H1 (cell line): ENCODE measurements at regions not wholly inside any gene's neighbourhood (a gene's known extent, or its start where the extent isn't known, plus 50 kb on each side); places are given as distances from the start of the nearest gene placed in this dataset.

ENCODE experiments used
- CEBPB ChIP-seq: IDR thresholded peaks from 2 replicates; pipeline ENCODE4 v1.6.1; 2012; ENCODE audit warnings: low read depth, low read length
- CREB1 ChIP-seq: IDR thresholded peaks from 2 replicates; pipeline ENCODE4 v1.6.1; 2012; ENCODE audit warnings: inconsistent platforms
- JUND ChIP-seq: IDR thresholded peaks from 2 replicates; pipeline ENCODE4 v1.6.1; 2011; ENCODE audit warnings: mild to moderate bottlenecking, improper control_type of control experiment, low read length
- PHF8 ChIP-seq: fragments of 200-600 bp; sonication (generic); conservative IDR thresholded peaks from 2 replicates; pipeline ENCODE4 v1.7.1; 2012; ENCODE audit warnings: low read depth, mild to moderate bottlenecking, inconsistent platforms, low read length, moderate library complexity
- POLR2A ChIP-seq, 2 experiments: IDR thresholded peaks; 1 replicate in 1 of 2; 2 replicates in 1 of 2; pipeline ENCODE4 v1.6.1; 2011; ENCODE audit warnings: low read depth in 2 of 2, low read length in 2 of 2, mild to moderate bottlenecking in 2 of 2; ENCODE audit errors: control extremely low read depth in 1 of 2
- RXRA ChIP-seq: IDR thresholded peaks from 2 replicates; pipeline ENCODE4 v1.6.1; 2011; ENCODE audit warnings: low read depth, mild to moderate bottlenecking, low read length, moderate library complexity; ENCODE audit not compliant: insufficient read depth
- SUZ12 ChIP-seq: fragments of 200-600 bp; sonication (generic); IDR thresholded peaks from 2 replicates; pipeline ENCODE4 v1.6.1; 2012; ENCODE audit warnings: mild to moderate bottlenecking, inconsistent platforms, low read length, moderate library complexity, mixed read lengths
- TEAD4 ChIP-seq: IDR thresholded peaks from 2 replicates; pipeline ENCODE4 v1.6.1; 2012; ENCODE audit warnings: low read depth, low read length, inconsistent platforms, mixed read lengths
- ZNF274 ChIP-seq: IDR thresholded peaks from 2 replicates; pipeline ENCODE4 v1.7.0; 2012; ENCODE audit warnings: low read length, borderline replicate concordance; ENCODE audit errors: extremely low read depth
- TF ChIP-seq, protein P1 (sequence below), 3 experiments: IDR thresholded peaks; 1 replicate in 2 of 3; 2 replicates in 1 of 3; pipeline versions ENCODE4 v1.5.1 to v1.6.1; 2011; ENCODE audit warnings: low read length in 3 of 3, mild to moderate bottlenecking in 3 of 3, inconsistent platforms in 2 of 3, low read depth in 1 of 3, moderate library complexity in 1 of 3; ENCODE audit not compliant: insufficient read depth in 1 of 3; ENCODE audit errors: control extremely low read depth in 1 of 3
- TF ChIP-seq, protein P2 (sequence below): IDR thresholded peaks from 2 replicates; pipeline ENCODE4 v1.6.1; 2011; ENCODE audit warnings: low read depth, mild to moderate bottlenecking, low read length; ENCODE audit not compliant: insufficient read depth

DNA sequence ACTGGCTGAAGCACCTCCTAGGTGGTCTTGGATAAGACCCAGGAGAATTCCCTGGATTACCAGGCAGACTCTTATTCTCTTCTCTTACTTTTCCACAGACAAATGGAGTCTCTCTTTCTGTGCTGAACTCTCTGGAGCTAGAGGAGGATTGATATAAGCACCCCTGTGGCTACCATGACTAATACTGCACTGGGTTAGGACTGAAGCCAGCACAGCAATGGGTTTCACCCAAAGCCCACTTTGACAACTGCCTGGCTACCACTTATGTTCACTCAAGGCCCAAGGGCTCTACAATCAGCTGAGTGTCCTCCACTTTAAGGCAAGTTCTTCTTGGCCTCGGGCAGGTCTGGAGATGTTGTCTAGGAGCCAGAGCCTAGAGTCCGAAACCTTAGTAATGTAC, 225.5 kb downstream of the DIPK2A start:
- TF ChIP-seq, protein P1, sequence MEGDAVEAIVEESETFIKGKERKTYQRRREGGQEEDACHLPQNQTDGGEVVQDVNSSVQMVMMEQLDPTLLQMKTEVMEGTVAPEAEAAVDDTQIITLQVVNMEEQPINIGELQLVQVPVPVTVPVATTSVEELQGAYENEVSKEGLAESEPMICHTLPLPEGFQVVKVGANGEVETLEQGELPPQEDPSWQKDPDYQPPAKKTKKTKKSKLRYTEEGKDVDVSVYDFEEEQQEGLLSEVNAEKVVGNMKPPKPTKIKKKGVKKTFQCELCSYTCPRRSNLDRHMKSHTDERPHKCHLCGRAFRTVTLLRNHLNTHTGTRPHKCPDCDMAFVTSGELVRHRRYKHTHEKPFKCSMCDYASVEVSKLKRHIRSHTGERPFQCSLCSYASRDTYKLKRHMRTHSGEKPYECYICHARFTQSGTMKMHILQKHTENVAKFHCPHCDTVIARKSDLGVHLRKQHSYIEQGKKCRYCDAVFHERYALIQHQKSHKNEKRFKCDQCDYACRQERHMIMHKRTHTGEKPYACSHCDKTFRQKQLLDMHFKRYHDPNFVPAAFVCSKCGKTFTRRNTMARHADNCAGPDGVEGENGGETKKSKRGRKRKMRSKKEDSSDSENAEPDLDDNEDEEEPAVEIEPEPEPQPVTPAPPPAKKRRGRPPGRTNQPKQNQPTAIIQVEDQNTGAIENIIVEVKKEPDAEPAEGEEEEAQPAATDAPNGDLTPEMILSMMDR (IDR thresholded peaks at IDR 0.05; ENCODE audit: control extremely low read depth in 1 of 3, insufficient read depth in 1 of 3, low read depth in 1 of 3, low read length in 3 of 3) = no peak
- TF ChIP-seq SUZ12 (no peak), JUND (no peak), PHF8 (no peak), TEAD4 (no peak), ZNF274 (no peak), RXRA (no peak), CREB1 (no peak), CEBPB (no peak), POLR2A (IDR thresholded peaks at IDR 0.05; ENCODE audit: control extremely low read depth in 1 of 2, low read depth in 2 of 2, low read length in 2 of 2) (no peak)
- TF ChIP-seq, protein P2, sequence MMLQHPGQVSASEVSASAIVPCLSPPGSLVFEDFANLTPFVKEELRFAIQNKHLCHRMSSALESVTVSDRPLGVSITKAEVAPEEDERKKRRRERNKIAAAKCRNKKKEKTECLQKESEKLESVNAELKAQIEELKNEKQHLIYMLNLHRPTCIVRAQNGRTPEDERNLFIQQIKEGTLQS = no peak
